NCI-H187 (cell line): ENCODE measurements at regions not wholly inside any gene's neighbourhood (a gene's known extent, or its start where the extent isn't known, plus 50 kb on each side); places are given as distances from the start of the nearest gene placed in this dataset.

Experiments
- DNase-seq, 2 experiments: peaks; one replicate each; lab custom pipeline; 2025; lab: John Stamatoyannopoulos, UW

GRCh38 chr6:21426841-21427490, 166.6 kb upstream of the SOX4 start:
- DNase-seq = no peak

GRCh38 chr6:21429291-21429690, 164.3 kb upstream of the SOX4 start:
- no peak for DNase-seq

DNA sequence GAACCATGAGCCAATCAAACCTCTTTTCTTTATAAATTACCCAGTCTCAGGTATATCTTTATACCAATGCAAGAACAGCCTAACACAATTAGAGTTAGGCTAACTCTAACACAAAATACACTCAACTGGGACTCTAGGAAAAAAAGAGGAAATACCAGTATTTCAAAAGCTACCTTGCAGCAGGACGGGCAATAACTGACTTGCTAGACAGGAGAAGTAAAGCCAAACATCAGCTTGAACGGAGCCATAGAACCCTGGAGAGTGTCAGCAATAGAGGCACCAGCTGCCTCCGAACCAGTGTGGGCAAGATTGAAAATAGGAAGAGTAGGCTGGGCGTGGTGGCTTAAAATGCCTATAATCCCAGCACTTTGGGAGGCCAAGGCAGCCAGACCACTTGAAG, 162.0 kb upstream of the SOX4 start:
- DNase-seq = no peak

DNA sequence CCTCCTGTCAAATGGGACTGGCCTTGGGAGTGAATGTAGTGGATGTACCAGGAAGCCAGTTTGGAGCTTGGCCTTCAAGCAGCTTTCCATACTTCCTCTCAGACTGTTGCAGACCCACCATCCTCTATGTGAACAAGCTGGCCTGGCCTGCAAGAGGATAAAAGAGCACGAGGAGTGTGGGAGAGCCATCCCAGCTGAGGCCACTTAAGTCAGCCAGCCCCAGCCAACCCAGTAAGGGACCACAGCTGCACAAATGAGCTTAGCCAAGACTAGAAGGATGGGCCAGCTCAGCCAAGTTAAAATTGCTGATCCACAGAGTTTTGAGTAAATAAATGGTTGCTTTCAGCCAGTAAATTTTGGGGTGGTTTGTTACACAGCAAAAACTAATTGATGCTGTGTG, 156.9 kb upstream of the SOX4 start:
- no peak for DNase-seq

- no peak for DNase-seq
These were observed 156.0 kb upstream of the SOX4 start for GRCh38 chr6:21437581-21437980.

GRCh38 chr6:21438237-21438985, 155.1 kb upstream of the SOX4 start:
- DNase-seq = no peak

DNA sequence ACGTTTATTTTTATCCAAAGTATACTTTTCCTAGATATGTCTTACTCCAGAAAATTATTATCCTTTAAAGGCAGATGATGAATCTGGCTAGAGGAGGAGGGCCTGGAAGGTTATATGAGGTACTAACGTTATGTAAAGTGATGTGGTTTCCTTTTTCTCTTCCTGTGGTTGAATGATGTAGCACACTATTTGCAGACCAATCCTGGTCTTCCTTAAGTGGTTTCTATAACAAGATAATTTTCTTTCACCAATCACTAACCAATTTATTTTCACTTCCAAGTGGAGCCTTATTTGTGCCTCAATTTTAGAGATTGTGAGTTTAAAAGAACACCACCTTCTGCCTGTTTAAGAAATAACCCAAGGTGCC, 154.6 kb upstream of the SOX4 start:
- DNase-seq = no peak

GRCh38 chr6:21441386-21441785, 152.2 kb upstream of the SOX4 start:
- no peak for DNase-seq

GRCh38 chr6:21442874-21443273, 150.7 kb upstream of the SOX4 start:
- no peak for DNase-seq

- no peak for DNase-seq
These were observed 148.8 kb upstream of the SOX4 start for GRCh38 chr6:21444711-21445260.

GRCh38 chr6:21447987-21448386, 145.6 kb upstream of the SOX4 start:
- no peak for DNase-seq

DNA sequence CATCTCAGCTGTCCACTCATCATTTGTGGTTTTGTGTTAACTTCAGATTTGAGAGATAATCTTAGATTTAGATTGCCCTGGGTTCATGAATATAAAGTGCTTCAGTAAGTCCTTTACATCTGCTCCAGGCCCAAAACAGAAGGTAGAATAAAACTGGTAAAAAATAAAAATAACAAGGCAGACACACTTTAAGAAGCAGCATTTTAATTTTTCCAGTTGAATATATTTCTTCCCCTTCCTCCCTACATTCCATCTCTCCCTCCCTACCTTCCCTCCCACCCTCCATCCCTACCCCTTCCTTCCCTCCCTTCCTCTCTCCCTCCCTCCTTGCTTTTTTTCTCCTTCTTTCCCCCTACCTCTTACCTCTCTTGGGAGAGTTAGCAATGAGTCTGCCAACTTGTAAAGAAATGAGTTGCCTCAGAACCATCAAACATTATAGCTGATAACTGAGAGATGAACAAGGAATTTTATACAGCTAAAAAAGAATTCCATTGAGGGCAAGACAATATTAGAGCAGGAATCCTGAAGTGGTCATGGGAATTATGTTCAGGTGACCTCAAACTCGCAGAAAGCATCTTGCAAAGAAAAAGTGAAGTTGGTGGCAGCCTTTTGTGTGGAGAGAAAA, 145.0 kb upstream of the SOX4 start:
- DNase-seq = no peak

DNA sequence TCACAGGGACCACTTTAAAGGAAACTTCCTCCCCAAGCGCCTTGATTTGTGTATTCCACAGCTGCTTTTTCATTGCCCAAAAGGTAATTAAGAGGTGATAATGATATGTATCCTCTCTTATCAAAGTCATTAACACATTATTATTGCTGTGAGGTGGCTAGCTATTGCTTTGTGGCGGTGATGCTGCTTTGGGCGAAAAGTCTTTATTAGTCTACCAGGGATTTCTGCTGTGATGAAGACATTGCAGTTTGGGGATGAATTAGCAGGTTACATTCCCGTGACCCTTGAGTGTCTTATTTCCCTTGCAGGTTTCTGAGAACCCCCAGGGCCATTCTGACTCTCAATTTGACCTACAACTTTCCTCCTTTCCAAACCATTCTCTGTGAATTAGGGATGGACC, 143.4 kb upstream of the SOX4 start:
- DNase-seq = no peak

GRCh38 chr6:21450628-21451027, 142.9 kb upstream of the SOX4 start:
- no peak for DNase-seq

GRCh38 chr6:21451546-21452013, 142.0 kb upstream of the SOX4 start:
- no peak for DNase-seq

DNA sequence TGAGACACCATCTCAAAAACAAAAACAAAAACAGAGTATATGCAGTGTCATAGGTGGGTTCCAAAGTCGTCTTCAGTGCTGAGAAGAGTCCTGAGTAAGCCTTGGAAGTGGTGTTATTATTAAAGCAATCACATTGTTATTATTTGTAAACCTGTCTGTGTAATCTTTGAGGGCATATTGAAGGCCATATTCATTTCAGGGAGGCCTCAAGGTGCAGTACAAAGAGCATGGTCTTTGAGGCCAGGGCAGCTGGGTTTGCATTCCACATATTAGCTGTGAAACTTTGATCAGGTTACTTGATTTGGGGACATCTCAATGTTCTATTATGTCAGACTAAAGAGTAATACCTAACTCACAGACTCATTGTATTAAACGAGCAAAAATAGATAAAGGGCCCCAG, 139.3 kb upstream of the SOX4 start:
- no peak for DNase-seq

DNA sequence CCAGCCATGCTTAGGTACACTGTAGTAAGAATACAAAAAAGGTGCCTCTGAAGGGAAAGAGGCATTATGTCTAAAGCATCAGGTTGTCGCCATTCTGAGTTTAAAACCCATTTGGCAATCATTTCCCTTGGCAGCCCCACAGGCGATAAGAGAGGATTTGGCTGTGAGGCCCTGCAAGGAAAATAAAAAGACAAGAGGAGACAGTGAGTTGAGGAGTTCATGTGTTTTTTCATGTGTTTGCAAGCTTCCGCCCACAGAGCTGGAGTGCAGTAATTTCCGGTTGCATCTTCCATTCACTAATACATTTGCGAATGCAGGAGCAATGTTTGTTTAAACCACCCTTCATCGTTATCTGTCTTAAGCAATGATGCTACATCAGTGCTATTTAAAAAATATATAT, 138.5 kb upstream of the SOX4 start:
- no peak for DNase-seq

- DNase-seq = no peak
These were observed 135.9 kb upstream of the SOX4 start for GRCh38 chr6:21457647-21458046.

- no peak for DNase-seq
These were observed 133.9 kb upstream of the SOX4 start for GRCh38 chr6:21459641-21460040.

- DNase-seq = no peak
These were observed 131.6 kb upstream of the SOX4 start for GRCh38 chr6:21461844-21462518.

- no peak for DNase-seq
These were observed 131.1 kb upstream of the SOX4 start for GRCh38 chr6:21462519-21462852.

DNA sequence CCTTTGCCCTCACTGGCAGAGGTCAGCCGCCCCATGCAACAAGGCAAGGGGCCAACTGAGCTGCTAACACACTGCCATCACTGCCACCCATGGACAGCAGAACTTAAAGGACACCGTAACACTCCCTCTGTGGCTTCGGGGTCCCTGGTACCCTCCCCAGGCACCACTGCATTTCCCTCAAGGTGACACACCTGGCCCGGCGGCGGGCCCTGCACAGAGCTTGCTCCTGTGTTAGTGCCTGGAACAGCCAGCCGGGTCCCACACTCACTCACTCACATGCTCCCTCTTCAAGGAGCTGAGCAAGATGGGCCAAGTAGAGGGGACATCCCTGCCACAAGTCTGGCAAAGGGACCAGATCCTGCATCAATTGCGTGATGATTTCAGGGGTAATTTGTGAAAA, 126.5 kb upstream of the SOX4 start:
- no peak for DNase-seq

DNA sequence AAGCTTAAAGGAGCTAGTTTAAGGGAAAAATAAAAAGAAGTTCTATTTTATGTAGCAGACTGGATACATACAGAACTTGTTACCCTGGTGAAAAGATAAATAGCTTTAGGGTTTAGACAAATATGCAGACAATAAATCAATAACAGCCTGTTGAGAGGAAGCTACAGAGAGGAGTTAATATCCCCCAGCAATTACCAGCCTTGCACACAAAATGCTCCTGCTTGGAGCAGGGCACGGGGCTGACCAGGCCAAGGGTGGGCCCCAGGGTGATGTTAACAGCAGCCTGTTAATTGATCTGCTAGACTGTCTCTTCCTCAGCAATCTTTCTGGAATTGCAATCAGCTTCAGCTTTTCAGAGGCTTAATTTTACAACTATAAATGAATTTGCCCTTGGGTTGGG, 125.1 kb upstream of the SOX4 start:
- DNase-seq = no peak
